ENCODE measurements at regions not wholly inside any gene's neighbourhood (a gene's known extent, or its start where the extent isn't known, plus 50 kb on each side); places are given as distances from the start of the nearest gene placed in this dataset.

GRCh38 chr15:94856267-94856854 lies 625.0 kb downstream of the MCTP2 start:
- TF ChIP-seq POLR2AphosphoS5 (IDR thresholded peaks at IDR 0.05) (no peak), CTCF (IDR thresholded peaks at IDR 0.05) (no peak)
